ENCODE measurements at regions not wholly inside any gene's neighbourhood (a gene's known extent, or its start where the extent isn't known, plus 50 kb on each side); places are given as distances from the start of the nearest gene placed in this dataset.

DNA sequence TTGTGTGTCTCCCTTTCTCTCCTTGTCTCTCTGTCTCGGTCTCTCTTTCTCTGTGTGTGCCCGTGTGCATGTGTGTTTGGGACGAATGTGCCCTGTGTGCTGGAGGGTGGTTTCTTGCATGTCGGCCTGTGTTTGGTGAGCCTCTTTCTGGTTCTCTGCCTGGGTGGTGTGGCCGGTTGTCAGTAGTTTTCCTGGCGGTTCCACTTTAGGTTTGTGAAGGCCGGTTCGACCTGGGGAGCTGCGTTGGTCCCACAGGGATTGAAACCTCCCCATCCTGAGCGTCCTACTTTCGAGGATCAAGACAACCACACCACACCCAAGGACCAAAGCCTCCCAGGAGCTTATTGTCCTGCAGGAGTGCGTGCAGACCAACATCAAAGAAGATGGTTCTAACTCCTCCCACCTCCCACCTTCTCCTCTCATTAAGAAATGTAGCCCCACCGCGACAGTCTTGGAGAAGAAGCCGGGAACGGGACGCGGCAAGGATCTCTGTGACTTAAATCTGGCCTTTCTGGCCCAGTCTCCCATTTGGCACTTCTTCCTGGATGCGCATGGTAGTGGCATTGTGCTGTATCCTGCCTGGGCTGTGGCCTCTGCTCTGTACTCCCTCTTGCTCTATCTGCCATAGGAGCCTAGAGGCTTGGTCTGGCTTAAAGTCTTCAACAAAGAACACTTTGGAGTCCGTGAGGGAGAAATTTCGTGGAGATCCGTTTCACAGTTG, 1685.0 kb downstream of the TP53TG3F start:
- TF ChIP-seq POLR2AphosphoS5 (IDR thresholded peaks at IDR 0.05; ENCODE audit: borderline replicate concordance, low read depth, low read length) (no peak), EZH2 (IDR thresholded peaks at IDR 0.05) (no peak), FOXP2 (optimal IDR thresholded peaks at IDR 0.05; ENCODE audit: control extremely low read depth, extremely low read length, insufficient read depth) (no peak)
